ENCODE measurements at regions not wholly inside any gene's neighbourhood (a gene's known extent, or its start where the extent isn't known, plus 50 kb on each side); places are given as distances from the start of the nearest gene placed in this dataset.
"Not testable (repeated sequence)": the region's sequence is repeated elsewhere in the genome, so short reads cannot be mapped to it uniquely, and the experiment has no call there.

DNA sequence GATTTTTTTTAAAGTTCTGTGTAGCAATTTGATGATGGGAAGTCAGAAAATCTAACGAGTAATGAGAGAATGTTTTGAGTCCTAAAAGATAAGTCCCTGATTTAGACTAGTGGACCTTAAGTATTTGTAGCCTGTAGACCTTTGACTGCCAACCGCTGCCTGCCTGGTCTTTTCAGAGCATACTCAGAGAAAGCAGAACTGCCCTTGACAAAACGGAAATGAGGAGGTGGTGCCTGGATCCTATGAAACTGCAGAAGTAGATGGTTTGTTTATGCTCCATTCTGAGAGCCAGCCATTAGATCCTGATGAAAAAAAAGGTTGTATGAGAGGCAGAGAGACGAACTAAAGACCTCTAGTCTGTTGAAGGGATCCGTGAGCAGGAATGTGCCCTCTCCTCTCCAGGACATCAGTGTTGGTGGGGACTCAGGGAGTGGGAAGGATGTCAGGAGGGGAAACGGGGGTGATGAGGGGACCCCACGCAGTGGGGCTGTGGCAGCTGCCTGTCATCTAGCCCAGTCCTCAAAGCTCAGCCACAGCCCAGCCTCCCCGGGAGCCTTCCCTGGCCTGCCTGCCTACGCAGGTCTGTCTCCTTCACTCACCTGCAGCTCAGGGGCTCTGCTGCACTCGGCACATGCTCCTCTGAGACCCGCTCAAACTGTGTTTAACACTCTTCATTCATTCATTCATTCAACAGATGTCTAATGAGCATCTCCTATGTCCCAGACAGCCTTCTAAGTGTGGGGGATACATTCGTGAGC, 447.5 kb downstream of the AACS start:
- no peak for DNase-seq

DNA sequence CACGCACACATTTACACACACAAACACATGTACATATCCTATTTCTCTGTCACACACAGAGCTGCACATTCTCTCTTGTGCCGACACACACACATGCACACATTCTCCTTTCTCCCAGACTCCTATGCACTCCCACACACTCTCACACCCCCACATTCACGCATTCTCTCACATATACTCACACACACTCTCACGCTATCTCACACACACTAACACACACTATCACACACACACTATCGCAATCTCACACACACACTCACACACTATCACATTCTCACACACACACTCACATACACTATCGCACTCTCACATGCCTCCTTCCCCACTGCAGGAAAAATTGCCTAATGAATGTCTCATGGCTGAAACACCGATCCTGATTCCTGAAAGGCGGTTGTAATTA, 450.7 kb downstream of the AACS start:
- DNase-seq, result no peak

DNA sequence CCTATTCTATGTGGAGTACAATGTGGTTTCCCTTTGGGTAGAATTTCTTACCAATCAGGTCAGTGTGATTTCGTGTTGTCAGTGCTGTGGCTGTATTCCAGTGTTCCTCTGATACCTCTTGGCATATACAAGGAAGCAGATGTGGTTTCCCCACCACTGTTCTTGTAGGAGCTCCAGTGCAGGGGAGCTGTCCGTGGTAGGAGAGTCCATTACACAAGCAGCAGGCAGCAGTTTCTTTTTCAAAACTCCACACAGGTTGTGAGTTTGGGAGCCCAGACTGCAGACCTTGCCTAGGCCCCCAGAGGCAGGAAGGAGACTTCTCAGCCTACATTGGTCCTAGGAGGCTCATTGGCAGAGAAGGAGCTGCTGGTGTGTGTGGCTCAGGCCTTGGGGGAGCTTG, 452.8 kb downstream of the AACS start:
- DNase-seq, result peak; percentile 10

DNA sequence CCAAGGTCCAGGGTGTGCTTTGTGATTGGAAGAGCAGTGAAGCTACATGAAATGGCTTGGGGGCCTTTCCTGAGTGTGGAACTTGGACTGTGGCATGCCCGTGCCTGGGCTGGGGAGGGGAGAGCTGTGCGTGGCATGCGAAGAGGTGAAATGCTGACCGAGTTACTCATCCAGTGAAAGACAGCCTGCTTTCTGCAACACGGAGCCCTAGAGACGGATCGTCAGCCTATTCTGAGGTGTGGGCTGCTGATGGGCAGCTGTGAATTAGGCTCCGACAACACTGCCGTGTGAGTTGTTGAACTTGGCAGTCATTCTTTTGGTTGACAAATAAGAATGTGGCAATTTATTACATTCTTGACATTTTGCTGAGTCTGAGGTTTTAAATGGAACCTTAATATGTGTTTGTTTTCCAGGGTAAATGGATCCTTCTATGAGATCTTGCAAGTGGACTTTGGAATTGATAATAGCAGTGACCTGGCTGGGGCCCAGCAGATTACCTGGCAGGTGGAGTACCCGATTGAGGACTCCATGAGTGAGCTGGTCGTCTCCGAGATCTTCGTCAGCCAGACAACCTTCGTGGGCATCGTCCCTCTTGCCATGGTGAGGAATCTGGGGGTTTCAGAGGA, 453.9 kb downstream of the AACS start:
- no peak for DNase-seq

DNA sequence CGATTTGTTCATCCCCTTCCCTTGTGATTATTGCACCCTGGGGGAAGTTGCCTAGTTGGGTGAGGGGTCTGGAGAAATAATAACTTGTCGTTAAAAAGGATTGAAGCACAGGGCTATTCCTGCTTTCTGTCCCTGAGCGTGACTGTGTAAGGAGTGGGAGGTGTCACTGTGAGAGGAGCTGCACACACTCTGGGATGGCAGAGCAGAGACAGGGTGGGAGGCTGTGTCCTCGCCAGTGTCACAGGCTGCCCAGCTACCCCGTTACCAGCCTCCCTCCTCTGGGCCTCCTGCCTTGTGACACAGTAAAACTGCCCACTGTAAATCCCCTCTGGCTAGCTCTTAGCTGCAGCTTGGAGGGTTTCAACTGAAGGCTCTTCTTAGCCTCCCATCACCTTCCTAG, 460.6 kb downstream of the AACS start:
- DNase-seq, result no peak

DNA sequence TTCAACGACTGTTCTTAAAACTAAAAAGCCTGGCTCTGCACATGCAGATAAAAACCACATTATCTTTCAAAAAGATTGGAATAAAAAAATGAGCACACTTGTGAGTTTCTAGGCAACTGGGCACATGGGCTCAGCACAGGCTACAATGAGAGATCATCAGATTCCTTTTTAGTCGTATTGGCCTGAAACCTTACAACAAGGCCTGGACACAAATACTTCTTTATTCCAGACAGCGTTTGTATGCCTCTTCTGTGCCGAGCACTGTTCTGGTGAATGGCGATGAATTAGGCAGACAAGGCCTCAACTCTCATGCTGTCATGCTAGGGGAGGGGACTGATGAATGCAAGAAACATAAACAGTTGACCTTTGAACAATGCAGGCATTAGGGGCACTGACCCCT, 463.0 kb downstream of the AACS start:
- no peak for DNase-seq

DNA sequence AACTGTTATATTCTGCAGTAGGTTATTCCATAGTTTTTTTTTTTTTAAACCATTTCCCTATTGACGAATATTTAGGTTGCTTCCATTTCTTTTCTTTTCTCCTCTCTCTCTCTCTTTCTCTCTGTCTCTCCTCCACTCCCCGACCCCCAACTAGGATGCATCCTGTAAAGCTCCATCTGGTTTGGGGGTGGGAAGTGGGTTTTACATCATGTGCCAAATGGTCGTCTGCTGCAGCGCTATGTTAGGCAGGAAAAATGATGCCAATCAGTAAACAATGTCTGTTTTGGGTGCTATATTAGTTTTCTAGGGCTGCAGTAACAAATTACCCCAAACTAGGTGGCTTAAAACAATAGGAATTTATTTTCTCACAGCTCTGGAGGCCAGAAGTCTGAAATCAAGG, 465.0 kb downstream of the AACS start:
- no peak for DNase-seq

DNA sequence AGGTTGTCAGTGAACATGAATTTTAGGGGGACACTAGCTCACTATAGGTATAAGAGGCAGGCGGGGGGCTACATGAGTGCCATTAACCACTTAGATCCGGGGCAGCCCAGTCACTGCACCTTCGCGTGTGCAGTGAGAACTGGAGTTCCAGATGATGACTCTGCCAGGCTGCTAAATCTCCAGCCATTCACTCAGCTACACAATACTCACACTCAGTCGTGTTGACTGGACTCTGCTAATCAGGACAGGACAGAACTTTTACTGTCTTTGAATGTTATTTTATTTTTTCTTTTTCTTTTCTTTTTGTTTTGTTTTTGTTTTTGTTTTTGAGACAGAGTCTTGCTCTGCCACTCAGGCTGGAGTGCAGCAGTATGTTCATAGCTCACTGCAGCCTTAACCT, 465.6 kb downstream of the AACS start:
- DNase-seq, result no peak

DNA sequence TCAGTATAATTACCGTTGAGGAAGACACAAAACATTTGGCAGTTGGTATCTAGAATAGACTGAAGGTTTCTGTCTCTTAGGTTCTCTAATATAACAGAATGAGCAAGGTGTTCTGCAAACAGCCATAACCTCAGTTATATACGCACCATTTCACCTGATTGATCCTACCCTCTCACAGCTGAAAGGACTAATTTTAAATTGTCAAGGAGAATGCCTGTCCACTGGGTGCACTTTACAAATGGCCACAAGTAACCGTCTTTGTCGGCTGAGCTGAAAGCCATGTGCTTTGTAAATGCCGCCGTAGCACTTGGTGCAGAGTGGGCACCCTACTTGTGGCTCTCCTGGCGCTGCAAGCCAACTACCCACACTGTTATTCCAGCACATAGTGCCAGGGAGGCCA, 466.3 kb downstream of the AACS start:
- DNase-seq, result no peak

DNA sequence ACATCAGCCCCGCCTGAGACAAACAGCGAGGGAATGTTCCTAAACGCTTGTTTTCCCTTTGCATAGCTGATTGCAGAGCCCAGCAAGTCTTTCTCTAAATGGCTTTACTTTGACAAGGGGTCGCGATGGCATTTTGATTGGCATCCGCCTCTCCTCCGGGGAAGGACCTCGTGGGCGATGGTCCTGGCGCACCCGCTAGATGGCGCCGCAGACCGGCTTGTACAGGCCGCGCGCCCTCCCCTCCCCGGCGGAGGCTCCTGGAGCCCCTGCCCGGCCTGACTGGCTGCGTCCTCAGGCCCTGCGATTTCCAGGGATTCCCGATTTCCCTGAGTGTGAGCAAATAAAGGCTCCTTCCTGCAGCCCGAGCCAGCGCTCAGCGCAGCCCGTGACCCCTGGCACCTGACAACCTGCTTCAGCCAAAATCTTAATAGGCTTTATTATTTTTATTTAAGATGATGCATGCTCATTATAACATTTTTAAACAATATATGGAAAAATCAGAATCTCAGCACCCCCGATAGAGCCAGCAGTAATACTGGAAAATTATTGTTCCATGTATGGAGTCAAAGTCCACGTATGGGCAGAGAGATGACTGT, 468.3 kb downstream of the AACS start:
- peak; percentile 51 for DNase-seq

DNA sequence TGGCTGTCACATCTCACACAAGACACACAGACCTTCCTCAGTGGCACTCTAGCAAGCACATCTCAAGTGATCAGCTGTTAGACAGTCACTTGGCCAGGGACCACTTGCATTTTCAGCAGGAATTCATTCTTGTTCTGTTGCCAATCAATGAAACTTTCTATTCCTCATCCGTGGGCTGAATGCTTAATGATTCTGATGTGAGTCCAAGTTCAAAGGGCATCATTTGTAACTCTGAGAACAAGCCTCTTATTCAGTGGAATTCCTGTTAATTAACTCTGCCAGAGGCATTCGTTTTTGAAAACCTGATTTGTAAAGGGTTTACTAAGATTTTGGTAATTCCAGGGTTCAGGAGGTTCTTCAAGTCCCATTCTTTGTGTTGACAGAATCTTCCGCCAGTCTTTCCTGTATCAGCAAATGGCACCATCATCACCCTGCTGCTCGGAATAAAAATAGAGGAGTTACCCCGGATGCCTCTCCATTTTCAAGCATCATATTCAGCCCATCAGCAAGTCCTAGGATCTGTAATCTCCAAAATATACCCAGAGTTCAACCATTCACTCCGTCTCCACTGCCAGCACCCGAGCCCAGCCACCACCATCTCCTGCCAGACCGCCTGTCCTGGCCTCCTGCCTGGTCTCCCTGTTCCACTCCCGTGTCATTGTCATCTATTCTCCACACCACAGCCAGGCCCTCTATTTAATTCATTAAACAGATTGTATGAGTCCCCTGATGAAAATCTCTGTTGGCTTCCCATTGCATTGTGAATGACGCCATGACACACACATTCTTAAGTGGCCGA, 473.4 kb downstream of the AACS start:
- no peak for DNase-seq

DNA sequence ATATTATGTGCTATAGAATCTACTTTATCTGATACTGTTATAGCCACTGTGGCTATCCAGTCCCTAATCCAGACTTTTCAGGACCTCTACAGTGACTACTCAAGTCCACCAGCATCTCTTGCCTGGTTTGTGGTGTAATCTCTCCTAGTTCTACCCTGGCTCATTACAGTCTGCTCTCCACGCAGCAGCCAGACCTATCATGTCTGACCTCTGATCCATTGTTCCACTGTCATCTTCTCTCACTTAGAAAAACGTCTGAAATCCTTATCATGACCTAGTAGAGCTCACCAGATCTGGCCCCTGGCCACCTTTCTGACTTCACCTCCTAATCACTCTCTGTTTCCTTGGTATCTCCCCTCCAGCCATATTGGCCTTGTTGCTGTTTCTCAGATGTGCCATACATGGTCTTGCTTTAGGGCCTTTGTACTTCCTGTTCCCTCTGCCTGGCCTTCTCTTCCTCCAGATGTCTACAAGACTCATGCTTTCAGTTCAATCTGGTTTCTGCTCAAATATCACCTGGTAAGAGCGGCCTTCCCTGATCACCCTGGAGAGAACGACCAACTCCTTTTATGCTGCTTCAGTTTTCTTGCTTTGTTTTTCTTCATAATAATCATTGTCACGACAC, 475.5 kb downstream of the AACS start:
- no peak for DNase-seq

DNA sequence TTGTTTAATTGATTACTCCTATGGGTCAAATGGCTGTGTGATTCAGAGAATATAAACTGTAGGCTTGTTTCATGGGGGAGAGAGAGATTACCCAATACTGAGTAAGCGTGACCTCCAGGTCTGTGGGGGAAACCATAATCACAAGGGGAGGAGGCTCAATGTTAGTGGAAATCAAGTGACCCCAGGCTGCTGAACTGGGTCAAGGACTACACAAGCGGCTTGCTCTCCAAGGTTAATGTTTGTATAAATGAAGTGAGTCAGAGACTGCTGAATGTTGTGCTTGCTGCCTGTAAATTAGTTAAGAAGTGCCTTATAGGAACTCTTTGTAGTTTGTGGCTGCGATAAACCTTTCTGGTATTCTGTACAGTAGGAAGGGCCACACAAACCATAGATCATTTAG, 479.7 kb downstream of the AACS start:
- no peak for DNase-seq

DNA sequence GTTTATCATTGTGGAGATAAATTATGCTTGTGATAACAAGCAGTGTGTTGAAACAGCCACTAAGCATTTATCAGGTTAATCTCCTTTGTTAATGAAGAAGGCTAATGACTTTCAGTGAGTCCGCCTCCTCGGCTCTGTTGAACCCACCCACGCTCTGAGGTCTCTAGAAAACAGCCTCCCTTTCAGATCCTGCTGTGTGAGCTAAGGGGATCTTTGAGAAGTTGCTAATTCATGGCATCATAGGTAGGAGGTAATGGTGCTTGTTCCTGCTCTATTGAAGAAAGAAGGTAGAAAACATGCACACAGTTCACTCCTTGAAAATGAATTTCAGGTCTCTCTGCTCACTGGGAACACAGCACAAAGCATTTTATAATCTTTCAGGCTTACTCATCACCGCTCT, 483.9 kb downstream of the AACS start:
- DNase-seq, result no peak

DNA sequence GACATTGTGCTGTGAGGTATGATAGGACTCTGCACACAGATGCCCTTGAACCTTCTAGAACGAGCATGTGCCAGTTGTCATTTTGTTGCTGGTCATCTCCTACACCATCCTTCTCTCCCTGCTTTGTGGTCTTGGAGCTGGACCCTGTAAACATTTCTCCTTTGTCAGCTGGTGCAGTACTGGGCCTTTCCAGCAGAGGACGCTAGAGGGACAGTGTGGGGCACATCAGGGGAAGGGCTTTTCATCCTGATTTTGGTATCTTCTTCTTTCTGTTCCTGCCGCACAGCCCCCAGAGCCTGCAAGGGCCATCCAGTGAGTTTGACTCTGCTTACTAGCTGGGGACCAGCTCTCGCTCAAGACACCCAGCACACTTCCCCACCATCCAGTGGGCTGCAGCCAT, 484.6 kb downstream of the AACS start:
- DNase-seq, result peak; percentile 3

DNA sequence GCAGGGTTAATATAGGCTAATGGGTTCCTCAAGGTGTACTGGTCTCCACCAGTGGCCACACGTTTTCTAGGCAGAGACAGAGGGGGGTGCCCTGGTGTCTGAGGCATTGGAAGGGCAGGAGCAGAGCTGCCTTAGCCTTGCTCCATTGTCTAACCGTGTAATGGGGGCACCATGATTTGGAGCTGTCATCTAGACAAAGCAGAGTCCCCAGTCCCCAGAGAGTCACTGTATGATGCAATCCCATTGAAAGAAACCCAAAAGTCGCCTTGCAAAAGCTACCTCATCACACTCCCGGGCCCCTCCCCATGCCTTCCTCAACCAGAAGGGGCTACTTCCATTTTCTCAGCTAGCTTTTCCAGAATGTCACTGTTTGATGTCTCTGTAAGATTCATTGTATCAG, 487.1 kb downstream of the AACS start:
- no peak for DNase-seq

DNA sequence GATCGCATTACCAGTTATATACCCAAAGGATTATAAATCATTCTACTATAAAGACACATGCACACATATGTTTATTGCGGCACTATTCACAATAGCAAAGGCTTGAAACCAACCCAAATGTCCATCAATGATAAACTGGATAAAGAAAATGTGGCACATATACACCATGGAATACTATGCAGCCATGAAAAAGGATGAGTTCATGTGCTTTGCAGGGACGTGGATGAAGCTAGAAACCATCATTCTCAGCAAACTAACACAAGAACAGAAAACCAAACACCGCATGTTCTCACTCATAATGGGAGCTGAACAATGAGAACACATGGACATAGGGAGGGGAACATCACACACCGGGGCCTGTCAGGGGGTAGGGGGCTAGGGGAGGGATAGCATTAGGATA, 495.8 kb downstream of the AACS start:
- DNase-seq, result not testable (repeated sequence)

DNA sequence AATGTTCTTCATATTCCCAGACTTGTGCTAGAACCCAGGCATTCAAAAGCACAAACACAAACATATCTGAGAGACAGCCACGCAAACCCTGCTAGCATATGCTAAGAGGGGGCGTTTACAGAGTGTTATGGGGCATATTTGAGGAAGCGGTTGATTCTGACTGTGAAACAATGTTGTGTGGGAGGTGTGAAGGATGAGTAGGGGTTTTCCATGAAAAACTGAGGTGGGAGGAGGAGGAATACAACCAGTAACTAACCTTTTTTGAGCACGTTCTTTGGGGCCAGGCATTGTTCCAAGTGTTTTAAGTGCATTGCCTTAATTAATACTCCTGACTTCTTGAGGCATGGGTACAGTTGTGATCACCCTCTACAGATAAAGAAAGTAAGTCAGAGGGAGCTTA, 499.5 kb downstream of the AACS start:
- DNase-seq, result no peak

DNA sequence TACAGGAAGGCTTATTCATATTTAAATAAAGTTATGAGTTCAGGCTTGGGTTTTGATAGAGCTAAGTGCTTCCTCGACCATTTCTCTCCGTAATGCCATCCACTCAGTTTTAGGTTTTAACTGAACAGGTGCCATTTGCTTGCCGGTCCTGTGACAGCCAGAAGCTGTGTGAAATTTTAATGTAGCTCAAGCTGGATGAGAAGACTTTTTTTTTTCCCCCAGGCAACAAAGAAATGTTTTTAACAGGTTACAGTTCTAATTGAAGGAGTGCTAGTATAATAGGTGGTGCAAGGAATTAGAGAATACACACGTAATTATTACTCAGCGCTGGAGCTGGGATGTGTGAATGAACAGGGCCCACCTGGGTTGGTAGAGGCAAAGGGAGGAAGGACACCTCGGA, 502.3 kb downstream of the AACS start:
- DNase-seq, result no peak

DNA sequence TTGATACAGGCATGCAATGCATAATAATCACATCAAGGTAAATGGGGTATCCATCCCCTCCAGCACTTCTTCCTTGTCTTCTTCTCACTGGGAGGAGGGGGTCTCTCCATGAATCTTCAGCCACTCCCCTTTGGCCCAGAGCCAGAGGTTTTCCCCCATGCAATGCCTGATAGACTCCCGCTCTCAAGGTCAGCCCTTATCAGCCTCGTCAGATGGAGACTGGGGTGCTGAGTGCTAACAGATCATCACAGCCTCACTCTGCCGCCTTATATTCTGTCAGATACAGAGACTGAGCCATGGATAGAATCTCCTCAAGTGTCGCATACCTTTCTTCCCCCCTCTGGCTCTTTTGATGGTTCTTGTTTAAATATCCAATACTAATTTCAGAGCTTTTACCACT, 503.1 kb downstream of the AACS start:
- no peak for DNase-seq

DNA sequence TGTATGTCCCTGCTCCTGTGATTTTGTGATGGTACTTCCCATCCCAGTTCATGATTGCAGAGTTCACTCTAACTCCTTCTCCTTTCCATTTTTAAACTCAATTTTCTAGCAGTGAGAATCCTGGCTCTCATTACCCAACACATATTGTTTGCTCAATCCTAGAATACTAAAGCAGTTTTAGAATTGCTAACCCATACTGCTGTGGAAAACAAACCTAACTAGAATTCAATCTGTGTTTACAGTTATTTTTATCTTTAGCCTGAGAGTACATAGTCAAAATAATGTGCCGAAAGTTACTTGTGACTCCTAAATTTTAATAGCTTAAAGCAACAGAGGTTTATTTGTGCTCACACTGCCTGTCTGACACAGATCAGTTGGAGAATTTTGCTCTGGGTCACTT, 508.0 kb downstream of the AACS start:
- no peak for DNase-seq

DNA sequence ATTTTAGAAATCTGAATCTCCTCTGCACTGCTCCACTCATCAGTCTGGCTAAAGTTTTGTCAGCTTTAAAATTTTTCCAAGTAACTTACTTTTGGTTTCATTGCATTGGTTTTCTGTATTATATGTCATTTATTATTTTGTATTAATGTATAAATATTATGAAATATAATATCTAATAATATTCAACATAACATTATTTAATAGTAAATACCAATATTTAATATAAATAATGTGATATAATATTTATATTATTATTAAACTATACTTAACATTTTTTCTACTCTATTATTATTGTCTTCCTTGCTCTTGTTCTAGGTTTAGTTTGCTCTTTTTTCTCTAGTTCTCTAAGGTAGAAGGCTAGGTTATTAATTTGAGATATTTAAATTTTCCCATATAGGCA, 512.1 kb downstream of the AACS start:
- no peak for DNase-seq

DNA sequence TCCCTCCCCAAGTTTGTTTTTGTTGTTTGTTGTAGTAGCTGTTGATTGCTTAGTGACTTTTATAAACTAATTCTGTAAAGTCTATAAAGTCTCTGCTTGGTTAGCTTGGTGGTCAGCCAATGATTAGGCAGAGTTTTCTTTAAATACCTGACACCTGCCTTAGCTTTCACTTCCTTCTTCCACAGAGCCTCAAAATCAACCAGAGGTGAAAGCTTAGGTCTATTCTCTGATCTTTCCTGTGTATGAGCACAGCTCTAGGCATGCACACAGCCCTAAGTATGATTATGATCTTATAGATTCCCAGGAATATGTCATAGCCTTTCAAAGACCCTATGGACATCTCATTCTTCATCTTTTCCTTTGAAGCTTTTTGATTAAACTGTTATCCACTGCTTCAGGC, 514.7 kb downstream of the AACS start:
- no peak for DNase-seq

Measured in hematopoietic multipotent progenitor cell treated with erythropoietin and hydrocortisone succinate and interleukin-3 and kit ligand, for 6 days (in vitro differentiated cells).